ENCODE measurements at regions not wholly inside any gene's neighbourhood (a gene's known extent, or its start where the extent isn't known, plus 50 kb on each side); places are given as distances from the start of the nearest gene placed in this dataset.

GRCh38 chr3:5633960-5634359, 446.5 kb downstream of the EDEM1 start:
- Mint-ChIP-seq H3K4me1 (ENCODE audit: low read depth) (no peaks in the 10 kb centered on the region), H3K27ac (no peak overlapping the region), H3K36me3 (ENCODE audit: low read depth) (no peaks in the 10 kb centered on the region), H3K9me3 (peaks cover 4% of the 10 kb centered on the region), H3K27me3 (peaks cover 2% of the 10 kb centered on the region), H3K4me3 (no peak overlapping the region)
- no peak for ATAC-seq
- DNase-seq = no peak
- POLR2A ChIA-PET = no interaction called here
- TF ChIP-seq, protein P1, sequence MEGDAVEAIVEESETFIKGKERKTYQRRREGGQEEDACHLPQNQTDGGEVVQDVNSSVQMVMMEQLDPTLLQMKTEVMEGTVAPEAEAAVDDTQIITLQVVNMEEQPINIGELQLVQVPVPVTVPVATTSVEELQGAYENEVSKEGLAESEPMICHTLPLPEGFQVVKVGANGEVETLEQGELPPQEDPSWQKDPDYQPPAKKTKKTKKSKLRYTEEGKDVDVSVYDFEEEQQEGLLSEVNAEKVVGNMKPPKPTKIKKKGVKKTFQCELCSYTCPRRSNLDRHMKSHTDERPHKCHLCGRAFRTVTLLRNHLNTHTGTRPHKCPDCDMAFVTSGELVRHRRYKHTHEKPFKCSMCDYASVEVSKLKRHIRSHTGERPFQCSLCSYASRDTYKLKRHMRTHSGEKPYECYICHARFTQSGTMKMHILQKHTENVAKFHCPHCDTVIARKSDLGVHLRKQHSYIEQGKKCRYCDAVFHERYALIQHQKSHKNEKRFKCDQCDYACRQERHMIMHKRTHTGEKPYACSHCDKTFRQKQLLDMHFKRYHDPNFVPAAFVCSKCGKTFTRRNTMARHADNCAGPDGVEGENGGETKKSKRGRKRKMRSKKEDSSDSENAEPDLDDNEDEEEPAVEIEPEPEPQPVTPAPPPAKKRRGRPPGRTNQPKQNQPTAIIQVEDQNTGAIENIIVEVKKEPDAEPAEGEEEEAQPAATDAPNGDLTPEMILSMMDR (IDR thresholded peaks at IDR 0.05) = no peak
- CTCF ChIA-PET = no interaction called here
- intact Hi-C loops (cut with micrococcal nuclease) = no loop called here

DNA sequence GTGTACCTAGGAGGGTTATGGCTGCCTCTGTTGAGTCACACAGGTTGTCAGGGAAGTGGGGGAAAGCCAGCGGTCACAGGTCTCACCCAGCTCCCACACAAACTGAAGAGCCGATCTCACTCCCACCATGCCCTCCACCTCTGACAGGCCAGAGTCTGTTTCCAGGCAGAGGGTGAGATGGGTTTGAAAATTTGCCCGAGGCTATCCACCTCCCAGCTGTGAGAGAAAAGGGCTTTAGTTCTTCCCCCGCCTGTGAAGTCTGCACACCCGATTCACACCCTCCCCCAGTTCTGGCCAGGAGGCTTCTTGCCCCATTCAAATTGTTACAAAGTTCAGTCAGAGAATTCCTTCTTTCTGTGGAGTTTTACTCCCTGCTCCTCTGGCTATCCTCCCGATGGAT, 446.9 kb downstream of the EDEM1 start:
- Mint-ChIP-seq H3K27me3 (peaks cover 2% of the 10 kb centered on the region), H3K4me1 (ENCODE audit: low read depth) (no peaks in the 10 kb centered on the region), H3K4me3 (no peak overlapping the region), H3K27ac (no peak overlapping the region), H3K36me3 (ENCODE audit: low read depth) (no peaks in the 10 kb centered on the region), H3K9me3 (peaks cover 5% of the 10 kb centered on the region)
- TF ChIP-seq, protein P1 (IDR thresholded peaks at IDR 0.05) = no peak
- POLR2A ChIA-PET = no interaction called here
- no peak for DNase-seq
- no peak for ATAC-seq
- intact Hi-C loops (cut with micrococcal nuclease) = no loop called here
- CTCF ChIA-PET = no interaction called here

DNA sequence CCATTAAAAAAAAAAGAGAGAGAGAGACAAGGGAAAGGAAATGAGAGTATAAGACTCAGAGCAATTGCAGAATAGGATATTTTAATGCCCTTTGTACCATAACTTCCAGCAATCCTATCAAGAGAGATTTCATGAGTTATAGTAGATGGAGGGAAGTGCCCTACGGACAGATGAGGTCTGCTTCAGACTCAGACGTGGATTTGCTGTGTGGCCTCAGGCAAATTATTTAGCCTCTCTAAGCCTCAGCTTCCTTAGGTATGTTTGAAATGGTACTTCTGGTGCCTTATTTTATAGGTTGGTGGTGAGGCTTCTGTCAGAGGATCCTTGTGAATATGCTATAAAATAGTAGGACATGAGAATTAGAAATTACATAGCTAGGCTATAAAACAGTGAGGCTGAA, 448.2 kb downstream of the EDEM1 start:
- peaks cover 7% of the 10 kb centered on the region for H3K9me3 Mint-ChIP-seq
- DNase-seq (no peak), ATAC-seq (no peak)
- H3K4me3 Mint-ChIP-seq = no peak overlapping the region
- H3K4me1 Mint-ChIP-seq (ENCODE audit: low read depth) = no peaks in the 10 kb centered on the region
- CTCF ChIA-PET = no interaction called here
- no peak overlapping the region for H3K27ac Mint-ChIP-seq
- H3K27me3 Mint-ChIP-seq = peaks cover 2% of the 10 kb centered on the region
- TF ChIP-seq, protein P1 (IDR thresholded peaks at IDR 0.05) = no peak
- POLR2A ChIA-PET = no interaction called here
- H3K36me3 Mint-ChIP-seq (ENCODE audit: low read depth) = no peaks in the 10 kb centered on the region
- intact Hi-C loops (cut with micrococcal nuclease) = no loop called here

- POLR2A ChIA-PET = no interaction called here
- ATAC-seq = no peak
Measured at GRCh38 chr3:5638550-5638949, 451.0 kb downstream of the EDEM1 start.

GRCh38 chr3:5644773-5645670, 457.5 kb downstream of the EDEM1 start:
- no peak overlapping the region for H3K4me3 Mint-ChIP-seq
- no peak overlapping the region for H3K27ac Mint-ChIP-seq
- POLR2A ChIA-PET = no interaction called here
- no peaks in the 10 kb centered on the region for H3K36me3 Mint-ChIP-seq (ENCODE audit: low read depth)
- intact Hi-C loops (cut with micrococcal nuclease) = no loop called here
- no peaks in the 10 kb centered on the region for H3K4me1 Mint-ChIP-seq (ENCODE audit: low read depth)
- CTCF ChIA-PET = no interaction called here
- TF ChIP-seq, protein P1 (IDR thresholded peaks at IDR 0.05) = no peak
- ATAC-seq = no peak
- no peak for DNase-seq
- no peaks in the 10 kb centered on the region for H3K27me3 Mint-ChIP-seq
- H3K9me3 Mint-ChIP-seq = peaks cover 4% of the 10 kb centered on the region

More at GRCh38 chr3:5638550-5638949, 451.0 kb downstream of the EDEM1 start:
- Mint-ChIP-seq H3K4me3 (no peak overlapping the region), H3K27me3 (no peaks in the 10 kb centered on the region), H3K27ac (no peak overlapping the region), H3K36me3 (ENCODE audit: low read depth) (no peaks in the 10 kb centered on the region), H3K4me1 (ENCODE audit: low read depth) (no peaks in the 10 kb centered on the region), H3K9me3 (peaks cover 7% of the 10 kb centered on the region)
- no peak for DNase-seq
- intact Hi-C loops (cut with micrococcal nuclease) = no loop called here
- CTCF ChIA-PET = no interaction called here
- TF ChIP-seq, protein P1 (IDR thresholded peaks at IDR 0.05) = no peak
